GM19395 (cell line): ENCODE measurements at regions not wholly inside any gene's neighbourhood (a gene's known extent, or its start where the extent isn't known, plus 50 kb on each side); places are given as distances from the start of the nearest gene placed in this dataset.

Experiments used
- ATAC-seq: cut with Tn5 transposase; IDR thresholded peaks from one replicate; pipeline ENCODE4 v1.9.1; 2021; ENCODE audit warnings: mild to moderate bottlenecking, moderate library complexity; ENCODE audit not compliant: unreplicated experiment

DNA sequence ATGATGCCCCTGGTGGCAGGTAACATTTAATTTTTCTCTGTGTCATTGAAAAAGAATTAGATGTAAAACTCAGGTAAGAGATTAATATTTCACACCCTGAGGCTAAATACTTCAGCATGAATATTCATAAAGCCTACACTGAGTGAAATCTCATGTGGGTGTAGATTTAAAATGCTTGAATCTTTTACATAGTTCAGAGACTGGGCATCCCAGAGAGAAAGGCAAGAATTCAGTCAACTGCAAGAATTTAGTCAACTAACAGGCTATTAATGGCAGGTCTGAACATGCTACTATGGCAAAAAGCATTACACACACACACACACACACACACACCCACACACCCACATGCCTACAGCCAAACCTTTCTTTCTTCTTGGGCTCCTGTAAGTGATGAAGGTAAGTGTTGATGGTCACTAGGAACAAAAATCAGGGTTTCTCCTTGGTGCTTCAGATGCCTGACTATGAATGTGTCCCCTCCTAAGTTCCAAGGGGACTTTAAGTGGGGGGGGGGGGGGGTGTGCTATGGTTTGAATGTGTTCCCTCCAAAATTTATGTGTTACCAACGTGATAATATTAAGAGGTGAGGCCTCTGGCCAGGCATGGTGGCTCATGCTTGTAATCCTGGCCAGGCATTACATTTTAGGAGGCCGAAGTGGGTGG, 63.7 kb upstream of the PSMD7 start:
- no peak for ATAC-seq

DNA sequence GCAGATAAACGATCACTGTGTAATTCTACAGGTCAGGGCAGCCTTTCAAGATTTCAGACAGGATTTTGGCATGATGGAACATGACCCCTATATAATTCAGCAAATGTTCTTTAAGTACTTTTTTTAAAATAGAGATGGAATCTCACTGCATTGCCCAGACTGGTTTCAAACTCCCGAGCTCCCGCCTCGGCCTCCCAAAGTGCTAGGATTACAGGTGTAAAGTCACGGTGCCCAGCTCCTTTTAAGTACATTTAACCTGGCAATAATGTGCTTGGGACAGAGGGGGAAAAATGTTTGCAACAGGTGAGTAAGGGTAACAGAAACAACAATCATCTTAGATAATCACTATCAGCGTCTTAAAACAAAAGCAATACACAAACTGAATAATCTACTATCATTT, 66.5 kb upstream of the PSMD7 start:
- ATAC-seq, result no peak

DNA sequence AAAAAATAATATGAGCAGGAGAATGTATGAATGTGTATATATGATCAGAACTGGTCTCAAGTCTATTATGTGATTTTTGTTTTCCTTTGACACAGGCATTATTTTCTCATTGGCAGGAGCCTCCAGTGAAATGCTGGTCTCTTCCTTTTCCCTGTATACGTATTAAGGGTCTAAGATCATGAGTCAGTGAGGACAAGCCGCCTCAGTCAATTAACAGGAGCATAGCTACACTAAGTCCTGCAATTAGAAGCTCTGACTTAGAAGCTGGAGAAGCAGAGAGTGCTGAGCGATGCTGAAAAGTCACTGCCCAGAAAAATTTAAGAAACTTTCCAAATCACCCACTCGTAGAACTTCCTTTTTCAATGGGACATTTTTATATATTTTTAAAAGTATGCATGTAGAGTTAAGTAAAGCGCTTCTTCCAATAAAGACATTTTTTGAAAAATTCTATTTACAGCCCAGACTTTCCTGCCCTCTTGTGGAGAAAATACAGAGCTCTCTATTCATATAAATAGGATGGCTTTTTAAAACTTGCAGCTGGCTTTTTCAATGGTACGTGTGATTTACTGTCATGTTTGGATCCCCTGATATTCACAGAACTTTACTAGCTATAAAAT, 70.2 kb upstream of the PSMD7 start:
- ATAC-seq, result no peak

DNA sequence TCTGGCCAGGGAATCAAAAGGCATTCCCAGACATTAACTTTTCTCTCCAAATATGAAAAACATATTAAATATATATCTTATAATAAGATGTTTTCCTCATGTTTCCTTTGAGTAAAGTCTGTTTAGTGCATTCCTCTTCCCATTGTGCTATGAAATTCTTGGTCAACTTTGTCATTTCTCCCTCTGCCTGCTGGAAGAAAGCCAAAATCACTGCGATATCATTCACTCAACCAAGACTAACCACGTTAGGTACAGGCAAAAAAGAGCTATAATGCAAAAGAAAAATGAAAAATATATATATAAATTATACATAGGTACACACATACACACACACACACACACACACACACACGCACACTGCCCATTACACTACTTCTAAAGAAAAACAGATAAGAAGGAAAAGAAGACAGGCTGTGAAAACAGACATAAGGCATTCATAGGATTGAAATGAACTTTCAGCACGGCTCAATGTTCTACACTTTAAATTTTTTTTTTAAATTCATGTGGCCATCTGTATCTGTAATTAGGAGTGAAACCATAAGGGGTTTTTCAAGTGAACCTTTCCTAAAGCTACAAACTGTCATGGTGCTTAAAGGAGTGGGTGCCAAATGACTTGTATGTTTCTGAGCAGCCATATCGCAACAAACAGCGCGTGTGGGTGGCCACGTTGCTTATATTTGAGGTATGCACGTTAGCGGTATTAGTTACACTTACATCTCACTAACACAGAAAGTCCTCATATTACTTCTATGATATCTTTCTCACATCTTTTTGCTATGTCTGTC, 71.6 kb upstream of the PSMD7 start:
- no peak for ATAC-seq

DNA sequence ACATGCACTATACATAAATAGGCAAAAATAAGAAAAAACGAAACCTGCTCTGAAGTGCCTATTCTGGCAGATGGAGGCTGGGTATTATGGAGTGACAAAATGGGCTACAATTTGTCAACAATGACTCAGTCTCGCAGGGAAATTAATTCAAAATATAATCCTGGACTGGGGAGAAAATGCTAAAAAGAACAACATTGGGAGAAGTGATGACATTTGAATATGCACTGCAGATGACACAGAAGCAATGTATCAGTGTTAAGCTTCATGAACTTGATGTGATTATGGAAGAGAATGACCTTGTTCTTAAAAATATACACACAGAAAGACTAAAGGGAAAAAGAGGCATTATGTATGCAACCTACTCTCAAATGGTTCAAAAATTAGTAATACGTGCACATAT, 74.8 kb upstream of the PSMD7 start:
- ATAC-seq, result no peak

DNA sequence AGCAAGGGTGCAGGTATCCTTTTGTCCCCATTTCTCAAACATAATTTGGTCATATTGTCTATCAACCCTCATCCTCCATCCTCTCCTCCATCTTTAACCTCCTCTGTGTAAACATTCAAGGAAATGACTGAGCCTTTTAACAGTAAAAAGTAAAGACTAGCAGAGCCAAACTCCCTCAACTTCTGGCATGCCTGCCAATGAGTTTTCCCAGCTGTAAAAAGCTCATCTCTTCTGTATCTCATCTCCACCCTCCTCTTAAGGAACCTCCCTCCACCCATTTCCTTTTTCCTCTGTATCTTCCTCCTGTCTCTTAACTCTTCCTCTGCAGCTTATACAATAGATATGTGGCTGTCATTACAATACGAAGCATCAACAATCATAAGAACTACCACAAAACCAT, 76.9 kb upstream of the PSMD7 start:
- ATAC-seq, result no peak

DNA sequence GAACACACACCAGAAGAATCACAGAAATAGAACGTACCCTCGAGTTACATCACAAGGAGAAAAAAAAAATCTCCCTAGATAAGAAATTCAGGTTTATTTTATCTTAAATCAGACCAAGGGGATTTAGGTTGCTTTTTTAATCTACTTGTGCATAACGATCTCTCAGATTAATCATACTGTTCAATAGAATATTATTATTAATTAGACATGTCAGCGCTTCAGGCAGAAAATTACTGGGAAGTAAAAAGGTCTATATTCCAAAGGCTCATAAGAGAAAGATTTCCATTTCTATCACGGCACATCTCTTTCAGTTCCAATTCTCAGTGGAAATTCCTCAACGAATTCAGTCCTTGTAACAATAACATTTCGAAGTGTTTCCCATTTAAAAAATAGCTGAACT, 77.7 kb upstream of the PSMD7 start:
- ATAC-seq, result no peak

DNA sequence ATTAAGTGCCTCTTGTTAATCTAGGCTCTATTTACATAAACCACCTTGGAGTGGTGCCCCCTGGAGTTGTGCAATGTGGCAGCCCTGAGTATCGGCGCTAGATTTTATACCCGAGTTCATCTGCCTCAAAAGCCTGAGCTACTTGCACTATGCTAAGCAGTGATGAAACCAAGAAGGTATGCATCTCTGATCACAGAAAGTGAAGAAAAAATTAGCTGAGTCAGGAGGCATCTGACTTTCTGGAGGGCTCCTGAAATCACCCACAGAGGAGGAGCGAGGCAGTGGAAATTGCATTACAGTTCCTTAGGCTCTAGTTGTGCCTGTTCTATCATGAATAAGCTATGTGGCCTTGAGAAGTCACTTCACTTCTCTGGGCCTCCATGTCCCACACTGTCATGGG, 80.3 kb upstream of the PSMD7 start:
- no peak for ATAC-seq

DNA sequence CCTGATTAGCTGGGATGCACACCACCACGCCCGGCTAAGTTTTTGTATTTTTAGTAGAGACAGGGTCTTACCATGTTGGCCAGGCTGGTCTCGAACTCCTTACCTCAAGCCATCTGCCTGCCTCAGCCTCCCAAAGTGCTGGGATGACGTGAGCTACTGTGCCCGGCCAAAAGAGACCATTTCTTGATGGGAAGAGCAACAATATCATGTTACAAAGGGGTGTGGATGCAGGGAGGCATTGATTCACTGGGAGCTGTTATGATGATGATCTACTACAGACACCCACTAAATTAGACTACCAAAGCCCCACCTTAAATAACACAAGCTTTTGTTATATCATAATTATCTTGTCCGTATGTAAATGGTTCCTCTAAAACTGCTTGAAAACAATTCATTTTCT, 81.4 kb upstream of the PSMD7 start:
- ATAC-seq, result no peak

DNA sequence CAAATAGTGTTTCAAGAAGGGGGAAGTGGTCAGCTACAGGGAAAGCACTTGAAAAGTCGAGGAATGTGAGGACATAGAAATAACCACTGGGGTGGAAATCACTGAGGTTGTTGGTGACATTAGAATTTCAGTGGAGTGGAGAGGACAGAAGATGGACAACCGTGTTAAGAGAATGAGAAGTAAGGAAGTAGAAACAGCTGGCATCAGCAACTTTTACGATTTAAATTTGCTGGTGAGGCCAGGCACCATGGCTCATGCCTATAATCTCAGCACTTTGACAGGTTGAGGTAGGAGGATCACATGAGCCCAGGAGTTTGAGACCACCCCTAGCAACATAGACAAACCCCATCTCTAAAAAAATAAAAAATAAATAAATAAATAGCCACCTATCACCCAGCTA, 83.2 kb upstream of the PSMD7 start:
- no peak for ATAC-seq

DNA sequence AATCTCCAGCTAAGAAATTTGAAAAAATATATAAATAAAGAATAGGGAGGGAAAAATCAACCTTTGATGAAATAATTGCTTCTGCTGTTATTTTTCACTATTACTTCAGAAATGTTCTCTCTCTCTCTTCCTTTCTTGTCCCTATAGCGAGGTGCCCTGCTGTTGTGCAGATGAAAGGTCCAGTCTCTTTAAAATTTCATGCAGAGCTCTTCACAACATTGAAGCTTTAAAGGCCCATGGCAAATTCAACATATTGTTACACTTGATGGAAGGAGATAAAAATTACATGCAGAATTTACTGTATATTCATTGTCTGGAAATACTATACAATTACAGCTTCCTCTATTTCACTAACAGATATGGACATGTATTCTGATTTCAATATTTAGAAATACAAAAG, 86.4 kb upstream of the PSMD7 start:
- ATAC-seq, result no peak

DNA sequence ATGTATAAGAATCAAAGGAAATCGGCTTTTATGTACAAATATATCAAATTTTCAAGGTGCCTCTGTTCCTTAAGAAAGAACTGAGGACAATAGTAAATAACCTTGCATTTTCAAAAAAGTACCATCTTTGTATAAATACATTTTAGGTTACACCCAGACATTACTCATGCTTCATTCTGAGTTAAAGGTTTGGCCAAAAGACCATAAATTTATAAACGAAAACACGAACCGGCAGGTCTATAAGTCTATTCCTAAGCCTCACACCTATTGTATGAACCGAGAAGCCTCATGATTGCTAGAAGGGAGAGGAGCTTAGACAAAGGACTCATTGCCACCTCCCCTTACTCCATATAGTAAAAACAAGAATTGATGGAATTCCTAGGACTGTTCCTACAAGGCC, 94.6 kb upstream of the PSMD7 start:
- no peak for ATAC-seq

DNA sequence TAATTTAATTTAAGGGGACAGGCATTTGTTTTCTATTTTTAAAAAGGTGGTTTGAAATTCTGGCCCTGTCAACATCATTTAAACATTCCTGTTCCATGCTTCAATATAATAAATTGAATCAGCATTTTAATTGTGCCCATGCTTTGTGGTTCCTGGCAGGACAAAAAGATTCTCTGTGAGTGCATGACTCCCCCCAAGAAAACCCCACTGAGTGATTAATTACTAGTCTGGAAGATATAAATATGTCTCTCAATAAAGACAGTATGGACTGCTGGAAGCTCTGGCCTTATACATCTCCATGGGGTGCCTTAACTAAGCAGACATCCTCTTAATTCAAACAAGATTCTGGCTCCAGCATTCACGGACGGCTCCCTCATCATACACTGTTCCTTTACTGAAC, 95.0 kb upstream of the PSMD7 start:
- ATAC-seq, result no peak

DNA sequence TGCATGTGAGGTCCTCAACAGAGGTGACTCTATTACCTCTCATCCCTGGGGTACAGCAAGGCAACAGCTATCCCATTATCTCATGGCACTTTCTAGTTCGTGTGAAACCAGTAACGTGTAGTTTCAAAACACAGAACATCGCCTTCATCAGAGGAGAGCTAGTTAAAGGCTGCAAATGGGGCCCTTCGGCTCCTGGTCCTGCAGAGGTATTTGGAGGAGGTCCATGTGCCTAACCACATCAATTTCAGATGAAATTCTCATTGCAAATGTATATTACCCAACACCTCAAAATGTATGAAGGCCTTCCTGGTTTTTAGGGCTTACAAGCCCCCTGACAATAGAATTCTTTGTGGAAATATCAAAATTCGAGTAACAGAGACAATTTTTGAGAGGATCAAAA, 95.7 kb upstream of the PSMD7 start:
- no peak for ATAC-seq

DNA sequence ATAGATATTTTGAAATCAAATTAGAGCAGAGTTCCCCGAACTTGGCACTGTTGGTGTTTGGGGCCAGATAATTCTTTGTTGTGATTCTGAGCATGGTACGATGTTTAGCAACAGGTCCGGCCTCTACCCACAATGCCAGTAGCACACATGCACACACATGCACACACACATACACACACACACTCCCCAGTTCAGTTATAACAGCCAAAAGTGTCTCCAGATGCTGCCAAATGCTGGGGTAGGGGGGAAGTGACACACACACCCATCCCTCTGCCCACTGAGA, 96.8 kb upstream of the PSMD7 start:
- no peak for ATAC-seq

DNA sequence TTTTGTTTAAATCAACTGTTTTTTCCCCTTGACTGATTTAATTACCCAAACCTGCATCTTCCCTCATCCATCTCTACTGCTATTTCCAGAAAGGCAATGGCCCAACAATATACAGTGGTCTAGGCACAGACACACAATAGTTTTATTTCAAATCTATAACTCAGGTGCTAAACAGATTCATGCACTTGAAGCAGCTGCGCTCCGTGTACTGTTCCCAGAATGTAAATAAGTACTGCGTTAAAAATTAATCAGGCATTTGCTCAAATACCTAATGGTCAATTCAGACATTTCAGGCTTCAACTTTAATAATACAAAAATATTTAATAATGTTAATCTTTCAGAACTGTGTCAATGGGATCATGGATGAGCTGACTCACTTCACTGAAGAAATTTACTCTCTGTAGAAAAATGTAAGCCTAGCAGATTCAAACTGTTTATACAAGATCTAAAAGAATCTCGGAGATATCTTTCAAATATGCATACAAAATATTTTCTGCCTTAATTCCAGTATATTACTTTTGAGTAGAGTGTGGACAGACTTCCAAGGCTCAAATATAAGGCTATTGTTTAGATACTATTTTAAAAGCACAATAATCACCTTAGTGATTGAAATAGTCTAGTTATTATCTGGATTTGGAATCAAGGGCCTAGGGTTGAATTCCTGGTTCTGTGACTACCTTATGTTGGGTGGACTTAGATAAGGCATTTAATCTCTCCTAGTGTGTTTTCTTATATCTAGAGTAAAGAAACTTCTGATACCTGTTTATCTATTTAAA, 97.4 kb upstream of the PSMD7 start:
- ATAC-seq, result no peak

DNA sequence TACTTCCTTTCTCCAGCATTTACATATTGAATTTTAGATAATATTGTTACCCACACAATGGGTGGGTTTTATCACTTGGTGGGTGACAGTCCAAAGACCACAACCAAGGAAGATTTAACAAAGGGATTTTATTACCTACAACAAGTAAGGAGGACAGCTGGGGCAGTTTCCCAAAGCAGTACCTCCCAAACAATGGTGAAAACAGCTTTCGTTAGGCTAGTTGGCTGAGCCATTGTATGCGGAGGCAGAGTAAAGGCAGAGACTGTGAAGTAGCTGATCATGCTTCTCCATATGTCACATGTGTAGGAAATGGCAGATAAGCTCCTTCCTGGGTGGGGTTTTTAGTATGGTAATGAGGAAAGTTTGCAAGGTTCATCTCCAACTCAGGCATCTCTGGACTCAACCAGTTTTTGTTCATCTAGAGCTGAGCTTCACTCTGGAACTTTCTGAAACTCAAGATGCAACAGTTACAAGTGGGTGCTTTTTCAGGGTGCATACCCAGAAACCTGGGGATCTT, 104.3 kb upstream of the PSMD7 start:
- ATAC-seq, result no peak

DNA sequence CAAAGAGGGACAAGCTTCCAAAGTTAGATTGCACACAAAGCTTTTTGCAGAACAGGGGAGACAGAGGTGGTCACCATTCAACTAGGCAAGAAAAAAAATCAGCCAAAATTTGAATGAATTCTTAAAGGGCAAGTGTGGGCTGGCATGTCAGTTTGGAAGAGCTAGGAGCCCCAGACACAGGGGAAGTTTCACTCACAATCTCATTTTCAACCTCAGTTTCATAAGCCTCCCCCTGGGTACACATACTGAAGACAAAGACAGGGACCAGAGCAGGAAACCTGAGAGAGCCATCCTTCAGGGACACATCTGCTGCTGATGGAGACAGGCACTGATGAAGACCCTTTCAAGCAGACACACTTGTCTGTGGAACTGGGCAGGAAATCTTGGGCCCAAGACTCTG, 106.3 kb upstream of the PSMD7 start:
- ATAC-seq, result no peak

DNA sequence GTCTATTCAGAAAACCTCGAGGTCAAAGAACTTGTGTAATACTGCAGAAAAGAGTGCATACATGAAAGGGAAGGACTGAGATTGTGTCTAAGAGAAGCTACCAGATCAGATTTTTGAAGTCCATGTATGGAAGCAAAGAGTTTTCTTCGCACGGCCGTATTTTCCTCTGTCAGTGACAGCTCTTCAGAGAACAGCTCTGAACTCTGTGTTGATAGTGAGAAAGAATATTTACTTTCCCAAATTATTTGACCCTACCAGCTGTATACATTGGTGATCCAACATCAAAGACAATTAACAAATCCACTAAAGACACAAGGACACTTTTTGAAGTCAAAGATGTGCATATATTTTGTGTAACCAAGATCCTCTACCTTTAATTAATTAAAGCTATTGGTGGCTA, 107.8 kb upstream of the PSMD7 start:
- ATAC-seq, result no peak

DNA sequence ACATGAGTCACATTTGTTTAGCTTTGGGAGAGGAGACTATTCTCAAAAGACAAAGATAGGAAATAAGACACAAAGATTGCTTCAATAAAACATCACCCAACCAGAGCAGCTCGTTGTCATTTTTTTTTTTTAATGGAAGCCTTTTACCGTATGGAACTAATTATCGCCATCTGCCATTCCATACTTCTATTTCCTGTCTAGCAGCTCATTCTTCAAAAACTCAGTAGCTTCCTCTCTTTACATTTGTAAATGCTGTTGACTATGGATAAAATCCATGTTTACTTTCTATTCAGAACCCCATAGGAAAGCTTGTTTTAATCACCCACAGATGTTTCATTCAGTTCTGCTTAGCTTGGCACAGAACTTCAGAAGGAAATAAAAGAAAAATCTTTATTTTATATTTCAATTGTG, 110.0 kb upstream of the PSMD7 start:
- ATAC-seq, result no peak

DNA sequence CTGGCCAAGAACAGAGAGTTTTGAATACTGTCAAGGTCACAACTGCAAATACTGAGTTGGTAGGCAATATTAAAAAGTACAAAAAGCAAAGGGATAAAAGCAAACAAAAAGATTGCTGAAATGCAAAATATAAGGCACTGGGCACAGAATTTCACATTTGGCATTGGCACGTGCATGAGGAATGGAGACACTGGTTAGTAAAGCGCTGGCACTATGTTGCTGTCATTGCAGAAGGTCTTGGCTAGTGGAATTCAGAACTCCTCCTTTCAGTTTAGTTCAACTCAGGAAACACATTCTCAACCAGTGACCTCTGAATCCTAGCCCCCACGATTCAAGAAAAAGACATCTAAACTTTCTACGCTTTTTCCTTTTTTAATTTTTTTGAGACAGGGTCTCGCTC, 111.8 kb upstream of the PSMD7 start:
- no peak for ATAC-seq
